ENCODE measurements at regions not wholly inside any gene's neighbourhood (a gene's known extent, or its start where the extent isn't known, plus 50 kb on each side); places are given as distances from the start of the nearest gene placed in this dataset.

DNA sequence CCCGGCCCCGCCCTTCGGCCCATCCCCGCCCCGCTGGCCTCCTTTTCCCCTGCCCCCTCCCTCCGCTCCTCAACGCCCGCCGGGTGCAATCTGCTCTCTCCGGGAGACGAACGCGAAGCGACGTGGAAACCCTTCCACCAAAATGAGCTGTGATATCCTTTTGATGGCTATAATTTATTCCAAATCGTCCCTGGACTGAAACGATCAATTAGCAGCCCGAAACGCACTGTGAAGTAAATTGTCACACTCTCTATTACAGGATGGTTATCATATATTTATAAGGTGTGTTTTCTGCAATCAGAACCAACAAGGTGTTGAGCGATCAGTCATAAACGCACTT, 134.6 kb upstream of the BARHL2 start:
- TF ChIP-seq, protein P1, sequence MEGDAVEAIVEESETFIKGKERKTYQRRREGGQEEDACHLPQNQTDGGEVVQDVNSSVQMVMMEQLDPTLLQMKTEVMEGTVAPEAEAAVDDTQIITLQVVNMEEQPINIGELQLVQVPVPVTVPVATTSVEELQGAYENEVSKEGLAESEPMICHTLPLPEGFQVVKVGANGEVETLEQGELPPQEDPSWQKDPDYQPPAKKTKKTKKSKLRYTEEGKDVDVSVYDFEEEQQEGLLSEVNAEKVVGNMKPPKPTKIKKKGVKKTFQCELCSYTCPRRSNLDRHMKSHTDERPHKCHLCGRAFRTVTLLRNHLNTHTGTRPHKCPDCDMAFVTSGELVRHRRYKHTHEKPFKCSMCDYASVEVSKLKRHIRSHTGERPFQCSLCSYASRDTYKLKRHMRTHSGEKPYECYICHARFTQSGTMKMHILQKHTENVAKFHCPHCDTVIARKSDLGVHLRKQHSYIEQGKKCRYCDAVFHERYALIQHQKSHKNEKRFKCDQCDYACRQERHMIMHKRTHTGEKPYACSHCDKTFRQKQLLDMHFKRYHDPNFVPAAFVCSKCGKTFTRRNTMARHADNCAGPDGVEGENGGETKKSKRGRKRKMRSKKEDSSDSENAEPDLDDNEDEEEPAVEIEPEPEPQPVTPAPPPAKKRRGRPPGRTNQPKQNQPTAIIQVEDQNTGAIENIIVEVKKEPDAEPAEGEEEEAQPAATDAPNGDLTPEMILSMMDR (IDR thresholded peaks at IDR 0.05; ENCODE audit: poor library complexity), result no peak
- TF ChIP-seq EZH2phosphoT487 (IDR thresholded peaks at IDR 0.05; ENCODE audit: low read depth, severe bottlenecking, unreplicated experiment), result no peak
